HCEC 1CT (cell line): ENCODE measurements at regions not wholly inside any gene's neighbourhood (a gene's known extent, or its start where the extent isn't known, plus 50 kb on each side); places are given as distances from the start of the nearest gene placed in this dataset.

ENCODE experiments used
- DNase-seq: peaks from one replicate; pipeline ENCODE4 v3.0.0-alpha.2; 2017

- DNase-seq: no peak
These were observed 59.8 kb upstream of the HAO2 start for GRCh38 chr1:119308806-119309205.

- DNase-seq: no peak
These were observed 58.3 kb upstream of the HAO2 start for GRCh38 chr1:119310301-119310700.

- DNase-seq: no peak
These were observed 56.1 kb upstream of the HAO2 start for GRCh38 chr1:119312500-119312899.

DNA sequence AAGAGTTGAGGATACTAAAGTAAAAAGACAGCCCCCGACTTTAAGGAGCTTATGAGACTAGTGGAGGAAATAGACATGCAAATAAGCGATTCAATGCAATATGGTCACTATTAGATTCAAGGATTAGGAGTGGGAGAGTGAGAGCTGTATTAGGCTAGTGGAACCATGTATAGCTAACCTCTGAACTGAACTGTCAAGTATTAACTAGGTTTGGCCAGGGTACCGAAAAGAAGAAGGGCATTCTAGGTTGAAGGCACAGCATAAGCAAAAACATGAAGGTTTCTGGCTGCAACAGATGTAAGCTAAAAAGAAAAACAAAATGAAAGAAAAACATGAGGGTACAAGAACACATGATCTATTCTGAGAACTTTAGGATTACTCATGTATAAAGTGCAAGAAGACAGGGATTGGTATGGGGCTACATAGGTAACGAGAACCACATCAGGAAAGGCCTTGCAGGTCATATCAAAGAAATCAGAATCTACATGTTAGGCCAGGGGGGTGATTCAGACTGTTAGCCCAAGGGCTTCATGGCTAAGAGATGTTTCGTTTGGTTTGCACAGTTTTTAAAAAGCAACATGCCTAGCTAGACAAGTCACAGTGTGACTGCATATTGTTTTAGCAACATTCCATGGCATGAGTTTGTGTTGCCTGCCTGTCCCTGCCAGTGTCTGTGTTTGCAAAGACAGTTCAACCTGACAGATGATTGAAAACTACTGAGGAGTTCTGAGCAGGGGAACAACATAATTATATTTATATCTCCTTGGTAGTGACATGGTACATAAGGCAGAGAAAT is 54.4 kb upstream of the HAO2 start:
- no peak for DNase-seq

- no peak for DNase-seq
These were observed 51.6 kb upstream of the HAO2 start for GRCh38 chr1:119316870-119317416.

DNA sequence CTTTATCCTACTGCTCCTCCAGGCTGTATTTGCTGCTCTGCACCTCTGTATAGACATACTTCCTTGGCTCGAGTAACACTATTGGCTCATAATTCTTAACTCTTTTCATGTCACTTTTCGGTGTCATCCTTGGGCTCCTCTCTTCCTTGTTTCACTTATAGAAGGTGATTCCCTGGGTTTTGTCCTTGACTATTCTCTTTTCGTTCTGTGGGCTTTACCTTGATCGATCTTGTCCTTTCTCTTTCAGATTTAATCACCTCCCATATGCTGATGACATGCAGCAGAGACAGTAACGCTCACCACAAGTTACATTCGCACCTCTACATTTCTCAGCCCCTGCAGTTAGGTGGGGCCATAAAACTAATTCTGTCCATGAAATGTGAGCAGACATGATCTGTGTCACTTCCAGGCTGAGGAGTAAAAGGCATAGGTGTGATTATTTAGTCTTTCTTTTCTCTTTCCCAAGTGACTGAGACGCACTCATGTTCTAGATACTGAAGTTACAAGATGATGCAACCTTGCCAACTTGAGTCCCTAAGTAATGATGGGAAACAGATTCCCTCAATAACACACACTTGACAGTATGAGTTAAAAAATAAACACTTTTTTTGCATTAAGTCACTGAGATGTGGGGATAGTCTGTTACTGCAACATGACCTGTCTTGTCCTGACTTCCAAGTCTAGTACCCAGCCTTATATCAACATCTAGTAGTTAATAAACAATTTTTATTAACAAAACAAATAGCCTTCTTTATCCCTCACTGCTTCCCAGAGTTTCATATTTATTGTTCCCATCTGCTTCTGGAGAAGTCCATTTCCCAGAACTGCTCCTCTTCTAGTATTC is 49.9 kb upstream of the HAO2 start:
- DNase-seq: no peak
